22Rv1 (cell line): ENCODE measurements at regions not wholly inside any gene's neighbourhood (a gene's known extent, or its start where the extent isn't known, plus 50 kb on each side); places are given as distances from the start of the nearest gene placed in this dataset.

Source experiments
- H3K27ac ChIP-seq: fragments of 450-650 bp; 2 replicates; pipeline ENCODE4 v1.5.1; 2017
- ZFX ChIP-seq: fragments of 450-650 bp; IDR thresholded peaks from 2 replicates; pipeline ENCODE4 v1.6.1; 2017; ENCODE audit warnings: antibody characterized with exemption, borderline replicate concordance
- TF ChIP-seq, protein P1 (sequence below): fragments of 450-650 bp; IDR thresholded peaks from 2 replicates; pipeline ENCODE4 v1.5.1; 2017; ENCODE audit warnings: mild to moderate bottlenecking

DNA sequence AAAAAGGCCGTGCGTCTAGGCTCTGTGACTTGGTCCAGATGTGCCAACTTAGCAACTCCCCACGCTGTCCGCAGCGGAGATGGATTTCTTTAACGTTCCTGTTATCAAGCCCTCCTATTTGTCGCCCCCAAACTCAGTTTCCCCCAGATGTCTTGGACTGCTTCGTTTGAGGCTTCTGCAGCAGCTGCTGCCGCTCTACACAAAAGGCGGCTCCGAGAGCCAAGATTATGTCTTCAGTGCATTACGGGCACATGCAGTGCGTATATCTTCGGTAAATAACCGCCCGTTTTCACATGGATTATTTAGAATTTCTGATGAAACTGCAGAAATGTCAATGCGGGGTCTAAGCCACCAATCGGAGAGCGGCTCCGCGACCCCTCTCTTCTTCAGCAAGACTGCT is 240.6 kb upstream of the ZFHX3 start:
- TF ChIP-seq, protein P1, sequence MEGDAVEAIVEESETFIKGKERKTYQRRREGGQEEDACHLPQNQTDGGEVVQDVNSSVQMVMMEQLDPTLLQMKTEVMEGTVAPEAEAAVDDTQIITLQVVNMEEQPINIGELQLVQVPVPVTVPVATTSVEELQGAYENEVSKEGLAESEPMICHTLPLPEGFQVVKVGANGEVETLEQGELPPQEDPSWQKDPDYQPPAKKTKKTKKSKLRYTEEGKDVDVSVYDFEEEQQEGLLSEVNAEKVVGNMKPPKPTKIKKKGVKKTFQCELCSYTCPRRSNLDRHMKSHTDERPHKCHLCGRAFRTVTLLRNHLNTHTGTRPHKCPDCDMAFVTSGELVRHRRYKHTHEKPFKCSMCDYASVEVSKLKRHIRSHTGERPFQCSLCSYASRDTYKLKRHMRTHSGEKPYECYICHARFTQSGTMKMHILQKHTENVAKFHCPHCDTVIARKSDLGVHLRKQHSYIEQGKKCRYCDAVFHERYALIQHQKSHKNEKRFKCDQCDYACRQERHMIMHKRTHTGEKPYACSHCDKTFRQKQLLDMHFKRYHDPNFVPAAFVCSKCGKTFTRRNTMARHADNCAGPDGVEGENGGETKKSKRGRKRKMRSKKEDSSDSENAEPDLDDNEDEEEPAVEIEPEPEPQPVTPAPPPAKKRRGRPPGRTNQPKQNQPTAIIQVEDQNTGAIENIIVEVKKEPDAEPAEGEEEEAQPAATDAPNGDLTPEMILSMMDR, result no peak
- no peak for TF ChIP-seq ZFX
- no peak overlapping the region for H3K27ac ChIP-seq

DNA sequence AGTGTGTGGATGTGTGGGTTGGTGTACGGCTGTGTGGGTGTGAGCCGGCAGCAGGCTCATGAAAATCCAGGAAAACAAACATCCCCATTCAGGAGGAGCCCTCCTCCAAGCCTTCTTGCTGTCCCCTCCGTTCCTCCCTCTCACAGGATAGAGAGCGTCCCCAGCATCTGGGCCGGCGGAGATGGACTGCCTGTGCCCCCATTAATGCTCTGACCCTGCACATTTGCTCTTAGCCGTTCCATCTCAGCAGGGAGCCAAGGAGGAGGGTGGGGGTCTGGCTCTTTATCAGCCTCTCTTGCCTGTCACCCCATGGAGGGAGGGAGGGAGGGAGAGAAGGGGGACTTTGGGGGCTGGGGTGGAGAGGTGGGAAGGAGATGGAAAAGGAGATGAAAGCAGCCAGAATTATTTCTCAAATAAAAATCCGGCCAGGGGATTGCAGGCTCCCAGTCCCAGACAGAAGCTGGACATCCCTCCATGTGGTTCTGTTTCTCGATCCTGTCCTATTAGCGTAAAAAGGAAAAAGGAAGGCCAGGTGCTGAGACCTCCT is 240.0 kb upstream of the ZFHX3 start:
- H3K27ac ChIP-seq, result no peak overlapping the region
- TF ChIP-seq, protein P1, result no peak
- no peak for TF ChIP-seq ZFX

DNA sequence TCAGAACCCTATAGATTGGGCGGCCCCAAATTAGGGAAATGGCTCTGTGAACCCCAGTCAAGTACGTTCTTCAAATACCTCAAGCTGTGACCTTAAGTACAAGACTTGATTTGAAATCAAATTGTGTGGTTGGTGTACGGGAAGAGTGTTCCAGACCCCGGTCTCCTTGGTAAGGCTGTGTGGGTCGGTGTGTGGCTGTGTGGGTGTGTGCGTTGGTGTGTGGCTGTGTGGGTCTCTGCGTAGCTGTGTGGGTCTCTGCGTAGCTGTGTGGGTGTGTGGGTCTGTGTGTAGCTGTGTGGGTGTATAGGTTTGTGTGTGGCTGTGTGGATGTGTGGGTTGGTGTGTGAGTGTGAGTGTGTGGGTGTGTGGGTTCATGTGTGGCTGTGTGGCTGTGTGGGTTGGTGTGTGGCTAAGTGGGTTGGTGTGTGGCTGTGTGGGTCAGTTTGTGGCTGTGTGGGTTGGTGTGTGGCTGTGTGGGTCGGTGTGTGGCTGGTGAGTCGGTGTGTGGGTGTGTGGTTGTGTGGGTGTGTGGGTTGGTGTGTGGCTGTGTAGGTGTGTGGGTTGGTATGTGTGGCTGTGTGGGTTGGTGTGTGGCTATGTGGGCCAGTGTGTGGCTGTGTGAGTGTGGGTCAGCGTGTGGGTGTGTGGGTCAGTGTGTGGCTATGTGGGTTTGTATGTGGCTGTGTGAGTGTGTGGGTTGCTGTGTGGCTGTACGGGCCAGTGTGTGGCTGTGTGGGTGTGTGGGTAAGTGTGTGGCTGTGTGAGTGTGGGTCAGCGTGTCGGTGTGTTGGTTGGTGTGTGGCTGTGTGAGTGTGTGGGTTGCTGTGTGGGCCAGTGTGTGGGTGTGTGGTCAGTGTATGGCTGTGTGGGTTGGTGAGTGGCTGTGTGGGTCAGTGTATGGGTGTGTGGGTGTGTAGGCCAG is 238.7 kb upstream of the ZFHX3 start:
- TF ChIP-seq, protein P1, result no peak
- TF ChIP-seq ZFX, result no peak
- H3K27ac ChIP-seq, result no peak overlapping the region

DNA sequence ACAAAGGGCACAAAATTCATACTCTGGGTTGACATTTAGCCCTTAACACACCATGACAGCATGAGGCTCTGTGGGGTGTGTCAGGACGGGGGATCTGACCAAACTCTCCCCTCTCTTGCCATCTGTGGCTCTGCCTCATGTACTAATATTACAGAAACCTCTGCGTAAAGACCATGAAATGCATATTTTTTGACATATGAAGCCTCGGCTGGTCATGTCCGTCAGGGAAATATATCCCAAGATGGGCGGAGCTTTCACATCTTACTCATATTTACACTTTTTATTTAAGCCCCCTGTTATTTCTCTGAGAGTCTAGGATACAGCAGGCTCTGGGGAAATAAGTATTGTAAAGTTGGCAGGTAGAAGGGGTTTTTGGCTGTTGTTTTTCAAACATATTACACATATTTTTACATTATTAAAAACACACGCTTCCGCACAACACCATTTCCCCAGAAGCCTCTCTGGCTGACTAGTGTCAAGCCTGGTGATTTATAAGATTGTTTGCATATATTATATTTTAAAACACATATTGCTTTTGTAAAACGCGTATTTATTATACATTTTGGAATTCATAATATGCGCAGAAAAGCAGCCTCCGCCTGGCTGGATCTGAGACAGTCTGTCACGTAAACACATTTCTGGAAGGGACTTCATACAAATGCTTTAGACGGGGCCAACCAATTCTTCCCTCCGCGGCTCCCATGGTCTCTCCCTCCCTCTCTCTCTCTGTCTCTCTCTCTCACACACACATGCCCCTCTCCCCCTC is 237.7 kb upstream of the ZFHX3 start:
- no peak overlapping the region for H3K27ac ChIP-seq
- TF ChIP-seq ZFX, result no peak

DNA sequence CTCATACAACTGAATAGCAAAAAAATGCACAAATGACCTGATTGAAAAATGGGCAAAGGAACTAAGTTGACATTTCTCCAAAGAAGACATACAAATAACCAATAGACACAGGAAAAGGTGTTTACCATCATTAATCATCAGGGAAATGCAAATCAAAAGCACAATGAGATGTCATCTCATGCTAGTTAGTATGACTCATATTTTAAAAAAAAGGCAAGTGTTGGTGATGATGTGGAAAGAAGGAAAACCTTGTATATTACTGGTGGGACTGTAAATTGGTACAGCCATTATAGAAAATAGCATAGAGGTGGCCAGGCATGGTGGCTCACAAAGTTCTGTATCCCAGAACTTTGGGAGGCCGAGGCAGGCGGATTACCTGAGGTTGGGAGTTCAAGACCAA is 232.5 kb upstream of the ZFHX3 start:
- TF ChIP-seq, protein P1, result no peak
- no peak for TF ChIP-seq ZFX
- no peak overlapping the region for H3K27ac ChIP-seq

DNA sequence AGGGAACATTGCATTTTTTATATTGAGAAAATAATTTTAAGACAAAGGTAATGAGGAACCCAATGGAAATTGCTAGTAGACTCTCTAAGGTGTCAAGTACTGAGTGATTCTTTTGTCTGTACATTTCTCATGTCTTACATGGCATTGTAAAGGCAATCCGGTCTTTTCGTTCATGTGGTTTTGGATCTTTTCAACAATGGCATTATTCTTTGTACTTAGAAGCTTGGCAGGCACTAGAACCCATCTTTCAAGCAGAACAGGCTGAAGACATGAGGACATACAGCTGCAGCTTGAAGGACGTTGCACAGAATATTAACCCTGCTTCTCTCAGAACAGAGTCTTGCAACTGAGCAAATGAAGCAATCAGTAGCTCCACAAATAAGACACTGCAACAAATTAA is 231.5 kb upstream of the ZFHX3 start:
- TF ChIP-seq, protein P1, result no peak
- no peak for TF ChIP-seq ZFX
- H3K27ac ChIP-seq, result no peak overlapping the region

DNA sequence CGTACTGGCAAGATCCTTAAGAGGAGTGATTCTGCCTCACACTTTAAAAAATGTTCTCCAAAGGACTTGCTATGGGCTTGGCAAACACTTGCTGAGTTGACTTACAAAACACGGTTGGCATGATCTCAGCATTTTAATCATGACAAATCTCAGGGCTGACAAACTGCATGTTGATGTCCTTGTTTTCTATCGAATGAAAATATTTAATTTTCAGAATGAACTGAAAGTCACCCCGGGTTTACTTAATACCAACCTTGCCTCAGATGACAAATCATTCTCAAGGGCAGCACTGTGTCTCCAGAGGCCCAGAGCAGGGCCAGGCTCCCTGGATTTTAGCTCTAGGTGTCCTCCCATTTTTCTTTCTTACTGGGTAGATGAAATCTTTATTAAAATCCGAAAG is 229.1 kb upstream of the ZFHX3 start:
- no peak overlapping the region for H3K27ac ChIP-seq
- TF ChIP-seq ZFX, result no peak

DNA sequence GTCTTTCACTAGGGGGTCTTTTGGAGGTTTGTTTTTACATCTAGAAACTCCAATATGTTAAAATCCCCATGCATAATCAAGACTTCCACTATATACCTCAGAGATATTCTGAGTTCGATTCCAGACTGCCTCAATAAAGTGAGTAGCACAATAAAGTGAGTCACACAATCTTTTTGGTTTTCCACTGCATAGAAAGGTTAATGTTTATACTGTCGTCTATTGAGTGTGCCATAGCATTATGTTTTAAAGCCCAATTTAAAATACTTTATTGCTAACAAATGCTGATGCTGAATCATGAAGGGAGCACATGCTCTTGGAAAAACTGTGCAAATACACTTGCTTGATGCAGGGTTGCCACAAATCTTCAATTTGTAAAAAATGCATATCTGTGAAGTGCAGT is 227.5 kb upstream of the ZFHX3 start:
- H3K27ac ChIP-seq, result no peak overlapping the region
- no peak for TF ChIP-seq ZFX
- TF ChIP-seq, protein P1, result no peak
